HG02588 (cell line): ENCODE measurements at regions not wholly inside any gene's neighbourhood (a gene's known extent, or its start where the extent isn't known, plus 50 kb on each side); places are given as distances from the start of the nearest gene placed in this dataset.

Experiments used
- ATAC-seq: cut with Tn5 transposase; IDR thresholded peaks from one replicate; pipeline ENCODE4 v1.9.1; 2021; ENCODE audit warnings: mild to moderate bottlenecking, moderate library complexity; ENCODE audit not compliant: unreplicated experiment

- ATAC-seq: no peak
Observed at GRCh38 chr3:31408720-31409119, 124.0 kb upstream of the STT3B start.

GRCh38 chr3:31409389-31409788 is 123.3 kb upstream of the STT3B start:
- no peak for ATAC-seq

- no peak for ATAC-seq
Observed at GRCh38 chr3:31409866-31410265, 122.9 kb upstream of the STT3B start.

- no peak for ATAC-seq
Observed at GRCh38 chr3:31410411-31410810, 122.3 kb upstream of the STT3B start.

GRCh38 chr3:31412832-31413231 is 119.9 kb upstream of the STT3B start:
- no peak for ATAC-seq

GRCh38 chr3:31413515-31413914 is 119.2 kb upstream of the STT3B start:
- no peak for ATAC-seq

GRCh38 chr3:31416980-31417379 is 115.7 kb upstream of the STT3B start:
- no peak for ATAC-seq

GRCh38 chr3:31417486-31417885 is 115.2 kb upstream of the STT3B start:
- ATAC-seq: no peak

GRCh38 chr3:31420311-31420710 is 112.4 kb upstream of the STT3B start:
- ATAC-seq: no peak

- ATAC-seq: no peak
Observed at GRCh38 chr3:31421314-31422048, 111.2 kb upstream of the STT3B start.

- ATAC-seq: no peak
Observed at GRCh38 chr3:31422237-31422636, 110.5 kb upstream of the STT3B start.

- no peak for ATAC-seq
Observed at GRCh38 chr3:31423482-31423881, 109.2 kb upstream of the STT3B start.

- no peak for ATAC-seq
Observed at GRCh38 chr3:31425401-31425800, 107.3 kb upstream of the STT3B start.

- no peak for ATAC-seq
Observed at GRCh38 chr3:31427623-31428022, 105.1 kb upstream of the STT3B start.

- no peak for ATAC-seq
Observed at GRCh38 chr3:31431321-31431720, 101.4 kb upstream of the STT3B start.

- no peak for ATAC-seq
Observed at GRCh38 chr3:31432897-31433678, 99.6 kb upstream of the STT3B start.

- ATAC-seq: no peak
Observed at GRCh38 chr3:31433679-31433992, 99.1 kb upstream of the STT3B start.

GRCh38 chr3:31434819-31435218 is 97.9 kb upstream of the STT3B start:
- ATAC-seq: no peak

- no peak for ATAC-seq
Observed at GRCh38 chr3:31436830-31437229, 95.9 kb upstream of the STT3B start.

- no peak for ATAC-seq
Observed at GRCh38 chr3:31438742-31439141, 94.0 kb upstream of the STT3B start.

GRCh38 chr3:31439890-31440750 is 92.6 kb upstream of the STT3B start:
- no peak for ATAC-seq

GRCh38 chr3:31440878-31441277 is 91.8 kb upstream of the STT3B start:
- no peak for ATAC-seq
